Cardiac septum (tissue), 1 donor: ENCODE measurements at regions not wholly inside any gene's neighbourhood (a gene's known extent, or its start where the extent isn't known, plus 50 kb on each side); places are given as distances from the start of the nearest gene placed in this dataset.
"Not testable (repeated sequence)": the region's sequence is repeated elsewhere in the genome, so short reads cannot be mapped to it uniquely, and the experiment has no call there.

ENCODE experiments used
- DNase-seq: peaks from one replicate; pipeline ENCODE4 v3.0.0-alpha.2; 2020; ENCODE audit warnings: low spot score
- intact Hi-C: fragments of 100-400 bp; cut with DNase I; formaldehyde crosslinking; loops from one replicate; pipeline ENCODE4 v1.14.0; 2022
- donor health status: DM: no; HTN: no; CAD: no.

DNA sequence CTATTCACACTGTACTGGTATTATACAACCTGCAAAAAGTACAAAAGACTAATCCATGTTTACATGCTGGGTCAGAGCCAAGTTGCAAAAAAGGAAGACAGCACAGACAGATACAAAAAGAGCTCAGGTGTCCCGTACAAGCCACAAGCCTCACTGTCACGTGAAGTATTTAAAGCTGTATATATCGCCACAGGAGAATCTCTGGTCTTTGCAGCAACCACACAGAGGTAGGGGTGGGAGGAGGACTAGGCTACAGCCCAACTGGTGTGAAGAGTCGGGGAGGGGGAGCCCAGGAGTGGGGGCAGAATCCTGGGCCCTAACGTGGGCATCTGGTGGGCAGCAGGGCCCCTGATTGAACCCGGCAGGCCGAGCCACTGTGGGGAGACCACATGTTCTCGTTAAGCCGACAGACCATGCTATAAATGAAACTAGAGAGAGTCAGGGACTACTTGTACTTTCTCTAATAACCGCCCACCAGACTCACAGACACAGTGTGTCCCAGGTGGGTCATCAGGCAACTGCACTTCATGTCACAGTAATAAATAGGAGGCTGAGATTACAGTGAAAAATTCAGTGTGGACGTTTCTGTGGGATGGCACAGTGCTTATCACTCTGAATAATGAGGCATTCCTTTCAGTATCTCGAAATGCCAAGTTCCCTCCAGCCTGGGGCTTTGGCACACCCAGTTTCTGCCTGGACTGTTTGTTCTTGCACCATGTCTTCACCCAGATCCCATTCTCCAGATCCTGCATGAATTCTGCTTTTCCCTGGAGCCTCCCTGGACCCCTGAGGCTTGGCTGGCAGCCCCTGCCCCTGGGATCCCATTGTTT lies 79.3 kb upstream of the SH3PXD2B start:
- peak; percentile 66 for DNase-seq
- intact Hi-C loops: no loop called here

DNA sequence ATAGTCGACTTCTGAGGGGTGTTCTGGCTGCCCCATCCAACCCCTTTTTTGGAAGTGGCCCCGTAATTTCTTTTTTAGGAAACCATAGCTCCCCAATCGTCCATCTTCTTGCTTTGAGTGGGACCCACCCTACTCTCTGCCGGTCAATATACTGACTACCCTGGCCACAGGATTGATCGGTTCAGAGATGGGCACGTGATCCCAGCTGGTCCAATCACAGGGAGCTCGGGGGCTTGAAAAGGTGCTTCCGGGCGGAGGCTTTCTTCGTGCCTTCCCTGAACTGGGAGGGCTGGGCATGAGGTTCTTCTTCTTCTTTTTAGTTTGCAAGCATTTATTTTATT lies 78.7 kb upstream of the SH3PXD2B start:
- DNase-seq: no peak
- intact Hi-C loops: no loop called here

DNA sequence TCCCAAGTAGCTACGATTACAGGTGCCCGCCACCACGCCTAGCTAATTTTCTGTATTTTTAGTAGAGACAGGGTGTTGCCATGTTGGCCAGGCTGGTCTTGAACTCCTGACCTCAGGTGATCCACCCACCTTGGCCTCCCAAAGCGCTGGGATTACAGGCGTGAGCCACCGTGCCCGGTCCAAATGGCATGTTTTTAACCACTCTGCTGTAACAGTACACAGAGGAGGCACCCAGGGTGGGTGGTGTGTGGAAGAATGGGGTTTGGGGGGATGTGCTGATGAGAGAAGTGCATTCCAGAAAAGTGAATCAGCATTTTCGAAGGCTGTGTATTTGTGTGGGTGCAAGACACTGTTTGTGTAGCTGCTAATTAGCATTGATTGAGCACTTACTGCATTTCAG lies 78.1 kb upstream of the SH3PXD2B start:
- DNase-seq, intact Hi-C loops: not testable (repeated sequence)

DNA sequence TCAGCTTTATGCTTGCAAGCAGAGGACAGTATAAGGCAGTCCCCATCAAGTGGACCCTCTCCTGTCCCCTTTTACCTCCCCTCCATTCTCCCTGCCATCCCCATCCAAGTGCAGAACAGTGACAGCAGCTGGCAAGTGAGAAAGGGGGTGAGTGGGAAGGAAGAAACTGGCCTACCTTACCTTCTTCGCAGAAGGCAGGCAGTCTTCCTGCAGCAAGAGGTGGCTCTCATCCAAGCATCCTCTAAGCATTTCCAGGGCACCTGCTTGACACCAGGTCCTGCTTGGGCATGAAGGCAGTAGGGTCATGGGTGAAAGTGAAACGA lies 77.3 kb upstream of the SH3PXD2B start:
- peak; percentile 49 for DNase-seq
- intact Hi-C loops: no loop called here

DNA sequence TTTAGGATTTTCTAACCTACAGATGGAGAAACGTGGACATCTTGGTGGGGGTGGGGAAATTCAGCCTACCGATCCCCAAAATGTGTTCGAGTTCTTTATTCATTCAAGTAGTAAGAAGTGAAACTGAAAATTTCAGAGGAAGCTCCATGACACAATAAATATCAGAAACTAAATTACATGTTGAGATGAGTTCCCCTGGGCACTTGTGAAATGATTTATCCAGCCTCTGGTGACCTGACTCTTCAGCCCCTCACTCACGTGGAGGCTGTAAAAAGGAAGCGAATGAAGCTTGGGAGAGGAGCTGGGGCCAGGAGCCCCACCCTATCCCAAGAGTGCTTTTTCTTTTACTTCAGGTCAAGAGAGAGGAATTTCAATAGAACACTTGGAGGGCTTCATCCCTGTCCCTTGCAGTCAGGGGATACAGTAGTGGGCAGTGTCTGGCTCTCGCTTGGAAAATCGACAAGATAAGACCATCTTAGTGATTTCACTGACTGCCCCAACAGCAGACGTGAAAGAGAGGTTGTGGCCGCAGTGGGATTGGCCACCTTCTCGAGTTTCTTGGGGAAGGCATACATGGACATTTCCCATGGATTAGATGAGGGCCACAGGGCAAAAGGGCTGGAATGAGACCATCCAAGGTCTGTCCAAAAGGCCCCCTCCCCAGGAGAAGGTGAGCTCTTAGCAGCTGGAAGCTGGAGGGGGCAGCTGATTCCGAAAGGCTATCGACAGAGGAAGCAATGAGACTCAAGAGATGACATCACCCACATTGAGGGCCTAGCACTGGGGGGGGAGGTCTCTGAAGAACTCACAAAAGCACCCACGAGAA lies 76.8 kb upstream of the SH3PXD2B start:
- intact Hi-C loops: no loop called here
- DNase-seq: no peak

DNA sequence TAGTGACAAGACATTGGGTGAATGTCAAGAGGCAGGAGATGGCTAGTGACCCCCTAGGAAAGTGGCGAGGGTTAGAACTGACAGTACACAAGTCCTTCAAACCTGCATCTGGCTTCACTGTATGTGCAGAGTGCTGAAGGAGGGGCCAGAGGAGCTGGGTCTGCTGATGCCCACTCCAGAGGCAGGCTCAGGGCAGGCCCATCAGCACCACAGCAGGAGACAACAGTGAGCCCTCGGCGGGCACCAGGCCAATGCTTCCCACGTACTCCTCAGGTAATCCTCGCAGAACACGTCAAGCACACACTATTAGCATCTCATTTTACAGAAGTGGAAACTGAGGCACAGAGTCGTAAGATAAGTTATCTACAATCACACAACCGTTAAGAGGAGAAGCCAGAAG lies 76.1 kb upstream of the SH3PXD2B start:
- intact Hi-C loops: no loop called here
- peak; percentile 63 for DNase-seq

DNA sequence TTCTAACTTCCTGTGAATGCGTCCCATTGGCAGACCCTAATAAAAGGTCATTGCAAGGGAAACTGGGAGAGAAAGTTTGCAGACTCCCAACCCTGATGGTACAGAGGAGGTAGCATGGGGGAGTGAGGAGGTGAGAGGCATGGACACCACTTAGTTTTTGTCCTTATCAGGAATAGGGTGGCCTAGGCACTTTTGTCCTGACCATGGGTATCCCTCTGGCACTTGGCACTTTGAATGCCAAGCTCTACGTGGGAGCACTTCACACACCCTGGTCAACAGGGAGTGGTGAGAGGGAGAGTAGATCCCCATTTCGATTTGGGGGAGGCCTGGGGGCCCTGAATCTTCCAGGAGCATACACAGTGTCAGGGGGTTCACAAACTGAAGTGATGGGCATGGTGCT lies 75.6 kb upstream of the SH3PXD2B start:
- intact Hi-C loops: no loop called here
- DNase-seq: peak; percentile 41

DNA sequence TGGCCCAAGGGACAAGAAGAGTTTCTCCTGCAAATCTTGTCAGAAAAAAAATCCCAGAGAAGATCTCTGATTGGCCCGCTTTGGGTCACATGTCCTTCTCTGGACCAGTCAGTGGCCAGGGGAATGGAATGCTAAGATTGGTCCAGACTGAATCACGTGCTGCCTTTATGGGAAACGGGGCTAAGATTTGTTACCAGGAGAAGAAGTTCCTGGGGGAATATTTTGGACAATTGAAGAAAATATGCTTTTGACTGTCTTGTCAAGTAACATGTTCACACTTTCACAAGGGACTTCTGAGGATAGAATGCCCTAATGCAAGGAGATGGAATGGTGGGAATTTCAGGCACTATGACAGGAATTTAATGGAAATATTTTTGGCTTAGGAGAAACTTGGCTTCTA lies 74.1 kb upstream of the SH3PXD2B start:
- intact Hi-C loops: no loop called here
- DNase-seq: peak; percentile 62

DNA sequence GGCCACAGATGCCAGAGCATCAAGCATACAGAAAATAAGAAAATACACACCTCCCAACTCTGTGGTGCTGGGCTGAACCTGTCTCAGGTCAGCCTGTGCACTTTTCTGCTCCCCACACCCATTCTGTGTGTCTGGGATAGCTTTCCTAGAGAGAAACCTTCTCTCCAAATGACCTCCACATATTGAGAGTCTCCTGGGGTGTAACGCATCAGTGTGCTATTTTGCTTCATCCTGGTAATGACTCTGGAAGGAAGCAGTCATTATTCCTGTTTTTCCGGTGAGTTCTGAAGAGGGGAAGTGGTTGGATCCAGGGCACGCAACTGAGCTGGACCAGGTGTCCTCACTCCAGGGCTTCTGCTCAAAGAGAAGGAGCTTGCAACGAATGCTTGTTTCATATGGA lies 73.2 kb upstream of the SH3PXD2B start:
- no peak for DNase-seq
- intact Hi-C loops: no loop called here

DNA sequence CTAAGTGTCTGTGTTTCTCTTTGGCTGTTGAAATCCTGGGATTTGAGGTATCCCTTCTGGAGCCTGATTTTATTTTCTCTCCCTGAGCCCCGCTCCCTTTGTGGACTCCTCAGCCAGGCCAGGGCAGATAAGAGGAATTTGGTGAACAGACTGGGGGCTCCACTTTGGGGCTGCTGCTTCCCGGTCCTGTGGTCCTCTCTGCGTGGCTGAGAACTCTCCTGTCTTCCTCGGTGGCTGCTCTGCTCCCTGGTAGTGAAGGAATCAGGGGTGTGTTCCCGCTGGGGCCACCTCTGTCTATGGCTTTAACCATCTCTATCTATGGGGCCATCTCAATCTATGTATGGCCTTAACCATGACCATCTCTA lies 71.7 kb upstream of the SH3PXD2B start:
- DNase-seq: no peak
- intact Hi-C loops: no loop called here

DNA sequence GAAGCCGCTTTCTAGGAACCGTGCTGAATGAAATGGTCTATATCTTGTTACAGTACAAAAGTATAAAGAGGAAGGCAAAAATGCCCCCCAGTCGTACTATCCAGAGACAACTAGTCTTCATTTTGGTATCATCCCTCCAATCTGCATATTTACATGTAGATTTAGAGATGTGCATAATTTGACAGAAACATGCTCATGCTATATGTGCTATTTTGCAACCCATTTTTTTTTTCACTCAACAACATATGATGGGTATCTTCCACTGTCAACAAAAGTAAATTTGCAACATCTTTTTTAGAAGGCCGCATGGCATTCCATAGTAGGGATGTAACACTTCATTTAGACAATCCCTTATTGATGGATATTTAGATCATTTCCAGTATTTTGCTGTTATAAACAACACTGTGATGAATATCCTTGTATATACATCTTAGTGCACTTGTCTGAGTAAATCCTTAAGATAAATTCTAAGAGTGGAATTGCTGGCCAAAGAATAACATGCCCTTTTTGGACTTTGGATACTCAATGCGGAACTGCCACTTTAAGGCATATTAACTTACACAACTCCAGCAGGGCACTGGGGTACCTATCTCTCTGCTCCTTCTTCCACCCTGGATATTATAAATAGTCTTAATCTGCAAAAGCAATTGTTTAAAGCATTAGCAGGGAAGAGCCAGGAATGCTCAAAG lies 71.1 kb upstream of the SH3PXD2B start:
- intact Hi-C loops: no loop called here

DNA sequence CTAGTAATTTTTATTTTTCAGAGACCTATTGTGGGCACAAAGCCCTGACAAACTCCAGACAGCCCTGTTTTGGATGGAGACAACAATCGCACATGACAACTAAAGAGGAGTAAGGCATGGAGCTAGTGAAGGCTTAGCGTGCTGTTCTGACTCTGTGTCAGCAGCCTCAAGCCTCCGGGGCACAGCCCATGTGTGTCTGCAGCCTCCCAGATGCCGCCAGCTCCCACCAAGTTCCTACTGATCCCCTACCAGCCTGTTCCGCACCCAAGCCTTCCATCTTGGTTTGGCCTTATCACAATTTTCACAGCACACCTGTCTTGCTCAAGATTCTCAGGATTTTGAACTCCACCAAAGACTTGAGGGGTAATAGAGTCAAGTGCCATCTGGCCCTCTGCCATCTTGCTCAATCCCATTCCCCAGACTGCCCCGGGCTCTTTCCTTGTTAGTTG lies 70.3 kb upstream of the SH3PXD2B start:
- intact Hi-C loops: no loop called here
- DNase-seq: peak; percentile 39

More for the DNA sequence above, 71.1 kb upstream of the SH3PXD2B start:
- DNase-seq: no peak

DNA sequence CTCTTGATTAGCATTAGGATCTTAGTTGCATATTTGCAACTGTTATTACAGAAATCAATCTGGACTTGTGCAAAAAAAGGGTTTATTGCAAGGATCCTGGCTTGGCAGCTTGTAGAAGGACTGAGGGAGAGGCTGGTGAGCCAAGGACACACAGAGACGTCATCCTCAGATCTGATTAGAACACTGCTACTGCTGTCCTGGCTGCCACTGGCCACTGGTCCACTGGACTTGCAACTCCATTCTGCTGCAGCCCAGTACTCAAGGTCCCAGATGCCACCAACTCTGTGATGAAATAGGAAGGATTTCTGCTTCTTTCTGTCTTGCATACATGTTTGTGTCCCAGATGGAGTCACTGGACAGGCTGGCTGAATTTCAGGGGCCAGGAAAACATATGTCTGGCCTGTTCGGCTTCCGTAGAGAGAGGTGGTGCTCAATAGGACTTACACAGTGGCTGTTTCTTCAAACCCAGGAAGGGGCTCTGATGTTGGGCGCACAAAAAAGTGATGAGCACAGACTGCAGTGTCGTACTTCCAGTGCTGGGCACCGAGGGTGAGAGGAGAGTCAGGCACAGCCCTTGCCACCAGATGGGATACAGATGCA lies 68.9 kb upstream of the SH3PXD2B start:
- DNase-seq: peak; percentile 63
- intact Hi-C loops: no loop called here

DNA sequence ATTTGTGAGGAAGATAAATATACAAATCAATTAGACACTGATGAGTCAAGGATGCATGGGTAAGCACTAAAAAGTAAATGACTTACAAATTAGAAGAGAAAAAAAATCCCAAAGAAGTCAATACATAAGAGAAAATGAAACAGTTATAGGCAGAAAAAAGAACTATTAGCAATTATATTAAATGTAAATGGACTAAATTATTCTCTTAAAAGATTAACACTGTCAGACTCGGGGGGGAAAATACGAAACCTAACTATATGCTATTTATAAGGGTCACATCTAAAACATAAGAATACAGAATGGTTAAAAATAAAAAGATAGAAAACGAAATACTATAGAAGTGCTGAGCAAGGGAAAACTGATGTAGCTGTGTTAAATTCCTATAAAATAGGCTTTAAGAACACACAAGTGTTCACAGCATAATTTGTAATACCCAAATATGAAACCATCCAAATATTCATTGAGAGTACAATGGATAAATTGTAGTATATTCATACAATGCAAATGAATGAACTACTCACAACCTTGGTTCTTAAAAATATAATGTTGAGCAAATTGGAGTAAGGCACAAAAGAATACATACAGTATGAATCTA lies 67.1 kb upstream of the SH3PXD2B start:
- no peak for DNase-seq
- intact Hi-C loops: no loop called here

DNA sequence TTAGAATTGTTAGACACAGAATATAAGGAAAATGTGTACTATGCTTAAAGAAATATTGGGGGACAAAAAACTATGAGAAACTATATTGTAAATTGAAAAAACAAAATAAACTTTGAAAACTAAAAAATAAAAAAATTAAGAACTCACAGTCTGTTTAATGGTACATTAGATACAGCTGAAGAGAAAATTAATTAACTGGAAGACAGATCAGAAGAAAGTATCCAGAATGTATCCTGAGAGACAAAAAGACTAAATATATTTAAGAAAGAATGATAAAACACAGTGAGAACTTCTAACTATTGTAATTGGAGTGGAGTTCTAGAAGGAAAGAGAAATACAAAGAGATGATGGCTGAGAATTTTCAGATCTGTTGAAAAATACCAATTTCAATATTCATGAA lies 57.6 kb upstream of the SH3PXD2B start:
- intact Hi-C loops: no loop called here
- no peak for DNase-seq

DNA sequence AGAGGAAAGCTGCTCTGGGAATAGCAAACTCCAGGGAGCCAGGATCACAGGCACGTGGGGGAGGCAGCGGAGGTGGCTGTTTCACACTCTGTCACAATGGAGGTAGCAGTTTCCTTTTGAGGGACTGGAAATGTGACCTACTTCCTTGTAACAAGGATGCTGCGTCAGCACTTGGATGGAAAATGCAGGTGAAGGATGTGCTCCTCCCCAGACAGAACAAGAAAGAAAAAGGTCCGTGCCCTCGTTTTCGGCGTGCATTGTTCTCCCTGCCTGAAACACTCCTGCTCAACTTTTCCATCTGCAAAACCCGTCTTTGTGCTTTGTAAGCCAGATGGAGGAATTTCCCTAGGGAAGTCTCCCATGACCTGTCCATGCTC lies 55.1 kb upstream of the SH3PXD2B start:
- peak; percentile 75 for DNase-seq
- intact Hi-C loops: loop anchor here (5.0 kb wide), 1 partner anchor 73 kb away; no protein-coding TSS in a partner anchor

DNA sequence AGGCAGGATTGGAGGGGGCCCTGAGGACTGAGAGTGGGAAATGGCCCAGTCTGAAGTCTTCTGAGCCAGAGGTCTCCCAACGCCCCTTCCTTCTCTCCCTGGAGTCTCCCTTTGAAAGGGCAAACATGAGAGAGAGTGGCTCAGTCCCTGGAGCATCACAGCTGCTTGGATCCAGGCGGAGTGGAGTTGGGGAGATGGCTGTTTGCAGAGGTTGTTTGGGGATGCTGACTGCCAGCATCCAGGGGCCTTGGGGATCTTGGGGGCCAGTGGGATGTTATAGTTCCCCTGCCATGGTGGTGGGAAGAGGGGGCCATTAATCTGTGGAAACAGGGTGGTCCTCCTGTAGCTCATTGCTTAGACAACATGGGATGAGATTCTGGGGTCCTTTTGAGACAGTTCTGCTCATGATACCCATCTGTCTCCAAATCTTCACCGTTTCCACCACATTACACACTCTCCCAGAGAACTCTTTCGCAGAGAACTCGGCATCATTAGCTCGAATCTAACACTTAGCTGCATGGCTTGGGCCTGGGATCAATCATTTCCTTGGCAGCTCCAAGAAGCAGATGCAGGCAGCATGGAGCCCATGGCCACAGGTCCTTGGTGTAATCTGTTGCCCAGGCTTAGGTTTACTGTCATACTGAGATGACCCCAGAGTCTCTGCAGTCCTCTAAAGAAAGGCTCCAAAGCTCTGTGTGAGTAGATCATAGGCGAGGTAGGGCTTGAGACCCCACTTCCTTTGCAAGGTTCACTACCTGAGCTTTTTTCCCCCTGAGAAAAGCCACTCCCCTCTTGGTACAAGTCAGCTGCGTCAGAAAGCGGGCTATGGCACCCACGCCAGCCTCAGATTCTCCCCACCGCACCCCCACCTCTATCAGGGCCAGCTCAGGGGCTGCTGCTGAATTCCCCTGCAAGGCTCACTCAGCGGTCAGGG lies 54.4 kb upstream of the SH3PXD2B start:
- no peak for DNase-seq
- intact Hi-C loops: loop anchor here (5.0 kb wide), 1 partner anchor 74 kb away; no protein-coding TSS in a partner anchor

DNA sequence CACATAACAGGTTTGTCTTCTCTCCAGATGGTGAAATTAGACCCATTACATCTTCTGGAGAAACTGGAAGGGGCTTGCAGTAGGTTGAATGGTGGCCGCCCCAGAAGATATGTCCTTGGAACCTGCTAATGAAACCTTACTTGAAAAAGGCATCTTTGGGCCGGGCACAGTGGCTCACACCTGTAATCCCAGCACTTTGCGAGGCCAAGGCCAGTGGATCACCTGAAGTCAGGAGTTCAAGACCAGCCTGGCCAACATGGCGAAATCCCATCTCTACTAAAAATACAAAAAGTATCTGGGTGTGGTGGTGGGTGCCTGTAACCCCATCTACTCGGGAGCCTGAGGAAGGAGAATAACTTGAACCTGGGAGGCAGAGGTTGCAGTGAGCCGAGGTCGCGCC lies 53.2 kb upstream of the SH3PXD2B start:
- DNase-seq: peak; percentile 20
- intact Hi-C loops: loop anchor here (5.0 kb wide), 1 partner anchor 75 kb away; no protein-coding TSS in a partner anchor

DNA sequence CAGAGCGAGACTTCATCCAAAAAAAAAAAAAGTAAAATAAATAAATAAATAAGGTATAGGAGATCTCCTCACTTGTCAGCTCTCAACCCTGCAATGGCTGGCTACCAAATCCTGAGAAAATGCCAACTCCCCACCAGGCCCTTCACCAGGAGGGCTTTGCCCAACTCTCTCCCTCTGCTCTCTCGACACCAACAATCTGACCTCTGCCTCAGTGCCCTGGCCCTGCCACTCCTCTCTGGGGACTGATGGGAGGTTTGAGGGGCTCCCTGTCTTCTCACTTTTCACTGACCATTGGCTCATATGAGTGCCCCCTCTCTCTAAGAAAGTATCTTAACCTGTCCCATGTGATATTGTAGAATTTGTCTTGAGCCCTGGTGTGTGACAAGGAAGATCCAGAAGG lies 52.6 kb upstream of the SH3PXD2B start:
- no peak for DNase-seq
- intact Hi-C loops: loop anchor here (5.0 kb wide), 1 partner anchor 75 kb away; no protein-coding TSS in a partner anchor
